HG03039 (cell line): ENCODE measurements at regions not wholly inside any gene's neighbourhood (a gene's known extent, or its start where the extent isn't known, plus 50 kb on each side); places are given as distances from the start of the nearest gene placed in this dataset.

Source experiments
- ATAC-seq: cut with Tn5 transposase; IDR thresholded peaks from one replicate; pipeline ENCODE4 v1.9.1; 2021; ENCODE audit warnings: mild to moderate bottlenecking, moderate library complexity; ENCODE audit not compliant: unreplicated experiment

DNA sequence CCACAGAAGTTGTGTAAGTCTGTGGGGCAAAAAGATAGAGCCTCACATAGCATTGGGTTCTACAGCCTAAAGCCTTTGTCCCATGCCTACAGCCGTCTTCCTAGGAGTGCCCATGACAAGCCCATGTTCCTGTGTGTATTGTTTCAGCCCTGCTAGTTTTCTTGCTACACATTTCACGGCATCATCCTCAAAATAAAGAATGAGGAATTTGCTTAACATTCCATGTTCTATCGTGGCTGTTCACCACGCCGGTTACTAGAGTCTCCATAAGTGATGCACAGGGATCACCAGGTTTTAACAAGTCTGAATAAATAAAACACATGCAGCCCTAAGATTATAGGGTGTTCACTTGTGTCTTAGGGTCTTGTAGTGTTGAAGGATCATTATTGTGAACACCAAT, 87.4 kb upstream of the NGF start:
- ATAC-seq = no peak

DNA sequence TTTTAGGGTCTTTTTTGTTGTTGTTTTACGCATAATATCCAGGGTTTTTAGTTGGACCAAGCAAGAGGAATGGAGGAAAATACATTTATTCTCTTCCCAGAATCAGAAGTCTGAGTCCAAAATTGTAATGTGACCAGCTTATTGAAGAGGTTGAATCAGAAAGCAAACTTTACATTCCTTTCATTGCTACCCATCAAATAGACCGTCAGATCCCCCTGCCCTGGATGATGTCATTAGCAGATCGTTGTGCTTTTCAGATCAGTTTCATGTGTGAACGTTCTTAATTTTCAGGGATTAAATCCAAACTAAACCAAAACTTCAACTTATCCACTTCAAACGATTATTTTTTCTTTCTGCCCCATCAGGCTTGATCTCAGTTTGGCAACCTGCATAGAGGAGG, 85.7 kb upstream of the NGF start:
- no peak for ATAC-seq

DNA sequence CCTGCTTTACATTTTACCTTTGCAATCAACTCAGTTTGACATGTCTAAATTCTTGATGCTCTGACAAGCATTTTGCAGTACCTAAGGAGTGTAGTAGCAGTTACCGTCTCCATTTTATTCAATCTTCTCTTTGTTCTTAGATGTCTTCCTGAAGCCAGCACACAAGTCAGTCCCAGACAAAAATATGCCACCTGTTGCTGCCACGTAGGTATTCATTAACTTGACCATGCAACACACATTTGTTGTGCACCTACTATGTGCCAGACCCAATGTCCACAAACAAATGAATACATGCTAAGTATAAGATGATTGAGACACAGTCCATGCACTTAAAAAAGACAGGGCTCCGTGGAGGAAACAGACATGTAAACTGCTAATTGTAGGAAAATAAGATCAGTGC, 81.5 kb upstream of the NGF start:
- ATAC-seq = no peak

DNA sequence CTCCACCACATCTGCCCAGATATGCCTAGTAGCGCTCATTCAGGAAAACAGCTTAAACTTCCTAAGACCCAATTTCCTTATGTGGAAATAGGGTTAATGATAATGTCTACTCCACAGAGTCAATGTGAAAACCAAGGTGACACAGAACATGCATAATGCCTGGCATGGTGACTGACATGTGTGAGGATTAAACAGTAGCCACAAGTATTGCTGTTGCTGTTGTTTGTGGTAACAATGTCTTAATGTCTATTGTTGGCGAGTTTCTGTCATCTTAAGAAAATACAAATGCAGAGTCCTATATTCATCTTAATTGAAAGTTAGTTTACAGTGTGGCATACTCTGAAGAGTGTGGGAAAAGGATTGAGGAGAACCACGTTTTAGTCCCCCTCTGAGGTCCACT, 75.6 kb upstream of the NGF start:
- ATAC-seq = no peak

DNA sequence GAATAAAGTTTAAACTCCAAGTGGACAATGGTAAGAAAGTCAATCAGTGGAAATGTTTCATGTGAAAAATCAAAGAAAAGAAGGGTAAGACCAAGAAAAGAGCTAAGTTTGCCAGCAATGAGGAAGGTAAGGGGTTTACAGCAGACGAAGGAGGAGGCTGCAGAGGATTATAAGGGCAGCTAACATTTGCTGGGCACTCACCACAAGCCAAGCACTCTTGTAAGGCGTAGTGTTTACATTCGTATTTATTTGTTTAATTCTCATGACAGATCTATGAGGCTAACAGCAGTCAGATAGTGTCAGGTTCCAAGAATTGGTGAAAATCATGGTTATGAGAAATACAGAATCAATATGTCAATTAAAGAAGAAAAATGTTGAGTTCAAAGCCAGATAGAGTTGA, 75.2 kb upstream of the NGF start:
- no peak for ATAC-seq

DNA sequence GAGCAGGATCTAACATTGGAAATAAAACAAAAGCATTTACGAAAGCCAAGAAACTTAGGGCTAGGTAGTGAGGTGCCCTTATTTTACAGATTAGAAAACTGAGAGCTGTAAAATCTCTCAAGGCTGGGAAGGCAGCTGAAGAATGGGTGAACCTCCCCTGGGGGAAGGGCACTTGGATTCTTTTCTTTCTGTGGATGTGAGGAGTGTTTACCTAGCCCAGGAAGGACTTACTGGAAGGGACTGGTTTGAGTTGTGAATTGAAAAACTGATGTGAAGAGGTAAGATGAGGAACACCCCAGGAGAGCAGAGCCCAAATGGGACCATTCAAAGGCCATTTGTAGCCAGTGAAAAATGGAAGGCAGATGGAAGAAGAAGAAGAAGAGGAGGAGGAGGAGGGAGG, 74.7 kb upstream of the NGF start:
- no peak for ATAC-seq

DNA sequence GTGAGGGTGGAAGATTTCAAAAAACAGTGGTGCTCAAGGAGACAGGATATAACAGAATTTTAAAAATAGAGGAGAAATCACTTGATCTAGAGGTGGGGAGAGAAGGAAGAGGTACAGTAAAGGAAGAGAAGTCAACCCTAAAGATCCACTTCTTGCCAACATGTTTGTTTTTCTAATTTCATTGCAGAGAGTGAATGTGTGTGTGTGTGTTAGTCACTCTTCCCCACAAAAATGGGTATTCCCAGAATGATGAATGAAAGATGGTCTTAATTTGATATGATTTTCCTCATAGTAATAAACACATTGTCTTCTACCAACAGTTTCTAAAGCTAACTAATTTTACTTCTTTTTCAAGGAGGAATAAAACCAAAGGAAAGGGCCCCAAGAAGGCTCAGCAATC, 74.2 kb upstream of the NGF start:
- no peak for ATAC-seq

DNA sequence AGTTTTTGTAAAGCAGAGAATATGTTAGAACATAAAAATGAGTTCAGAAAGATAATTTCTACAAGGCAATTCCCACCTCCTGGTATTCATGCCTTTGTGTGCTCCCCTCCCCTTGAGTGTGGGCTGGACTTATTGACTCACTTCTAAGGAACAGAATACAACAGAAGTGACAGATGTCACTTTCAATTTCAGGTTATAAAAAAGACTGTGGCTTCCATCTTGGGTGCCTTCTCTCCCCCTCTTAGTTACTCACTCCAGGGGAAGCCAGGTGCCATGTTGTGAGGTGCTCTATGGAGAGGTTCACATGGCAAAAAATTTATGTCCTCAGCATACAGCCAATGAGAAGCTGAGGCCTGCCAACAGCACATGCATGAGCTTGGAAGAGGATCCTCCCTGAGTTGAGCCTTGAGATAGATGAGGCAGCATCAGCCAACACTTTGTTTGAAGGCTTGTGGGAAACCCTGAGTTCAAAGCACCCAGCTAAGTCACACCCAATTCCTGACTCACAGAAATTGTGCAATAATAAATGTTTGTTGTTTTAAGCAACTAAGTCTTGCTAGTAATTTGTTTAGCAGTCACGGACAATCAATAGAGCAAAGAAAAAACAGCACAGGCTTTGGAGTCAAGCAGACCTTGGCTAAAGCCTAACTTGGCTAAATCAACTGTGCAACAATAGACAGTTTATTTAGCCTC, 73.5 kb upstream of the NGF start:
- ATAC-seq = no peak

DNA sequence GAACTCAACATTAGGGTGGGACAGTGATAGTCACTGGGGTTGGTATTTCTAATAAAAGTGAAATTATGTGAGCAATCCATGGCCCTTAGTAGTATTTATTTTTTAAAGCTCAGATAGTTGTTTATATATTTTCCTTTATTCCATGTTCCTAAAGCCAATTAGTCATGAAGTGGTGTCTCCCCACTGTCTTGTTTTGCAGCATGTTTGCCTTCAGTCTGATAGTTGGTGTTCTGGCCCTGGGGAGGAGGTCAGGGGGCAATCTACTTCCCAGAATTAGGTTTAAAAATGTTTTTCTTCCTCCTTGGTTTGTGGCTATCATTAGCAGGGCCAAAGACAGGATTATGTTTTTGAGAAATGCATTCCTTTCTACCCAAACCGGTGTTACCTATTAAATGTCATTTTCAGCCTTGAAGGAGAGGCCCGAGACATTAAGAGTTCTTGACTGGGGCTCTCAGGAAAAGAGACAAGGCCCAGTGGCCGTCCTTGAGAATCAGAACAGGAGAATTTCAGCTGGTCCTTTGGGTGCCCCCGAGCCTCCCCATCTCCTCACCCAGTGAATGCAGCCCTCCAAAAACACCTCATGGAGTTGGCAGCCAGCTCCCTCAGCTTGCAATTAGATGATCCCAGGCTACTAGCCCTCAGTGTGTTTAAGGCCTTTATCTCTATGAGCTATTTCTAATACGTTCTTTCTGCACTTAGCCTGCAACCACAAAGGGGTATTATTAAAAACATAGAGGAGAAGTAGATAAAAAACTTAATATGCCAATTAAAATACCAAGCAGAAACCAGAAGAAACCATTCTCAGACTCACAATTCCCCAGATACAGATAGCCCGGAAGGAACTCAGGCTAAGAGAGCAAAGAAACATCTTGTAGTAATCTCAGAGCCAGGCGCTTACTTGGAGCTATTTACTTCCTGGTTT, 71.3 kb upstream of the NGF start:
- no peak for ATAC-seq

DNA sequence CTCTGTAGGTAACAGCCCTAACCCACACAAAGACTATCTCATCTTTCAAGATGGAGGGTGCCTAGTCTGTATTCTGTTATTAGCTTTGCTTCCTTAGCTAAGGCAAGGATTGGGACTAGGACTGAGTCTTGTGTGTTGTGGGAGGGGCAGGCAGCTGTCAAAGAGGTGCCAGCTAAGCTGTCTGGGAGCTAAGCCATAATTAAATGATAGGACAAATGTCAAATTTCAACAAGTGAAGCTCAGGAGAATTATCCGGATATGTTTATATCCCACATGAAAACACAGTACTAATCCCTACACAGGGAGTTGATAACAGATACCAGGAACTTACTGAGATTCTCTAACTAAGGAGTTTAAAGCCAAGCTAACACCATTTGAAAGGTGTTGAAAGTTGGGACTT, 70.5 kb upstream of the NGF start:
- no peak for ATAC-seq

DNA sequence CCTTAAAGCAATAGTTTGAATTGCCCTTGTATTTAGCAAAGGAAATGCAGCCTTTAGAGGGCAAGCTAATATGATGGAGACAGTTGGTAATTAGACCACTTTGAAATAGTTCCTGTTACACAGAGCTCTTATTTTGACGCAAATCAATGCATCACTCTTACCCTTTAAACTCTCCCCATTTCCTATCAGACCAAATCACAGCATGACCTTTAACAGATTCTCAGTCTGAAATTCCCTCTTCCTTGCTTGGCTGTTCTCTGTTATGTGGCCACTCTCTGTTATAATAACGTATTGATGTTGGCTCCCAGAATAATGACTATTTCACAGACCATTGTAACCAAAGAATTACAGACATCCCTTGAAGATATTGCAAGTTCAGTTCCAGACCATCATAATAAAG, 66.9 kb upstream of the NGF start:
- no peak for ATAC-seq

DNA sequence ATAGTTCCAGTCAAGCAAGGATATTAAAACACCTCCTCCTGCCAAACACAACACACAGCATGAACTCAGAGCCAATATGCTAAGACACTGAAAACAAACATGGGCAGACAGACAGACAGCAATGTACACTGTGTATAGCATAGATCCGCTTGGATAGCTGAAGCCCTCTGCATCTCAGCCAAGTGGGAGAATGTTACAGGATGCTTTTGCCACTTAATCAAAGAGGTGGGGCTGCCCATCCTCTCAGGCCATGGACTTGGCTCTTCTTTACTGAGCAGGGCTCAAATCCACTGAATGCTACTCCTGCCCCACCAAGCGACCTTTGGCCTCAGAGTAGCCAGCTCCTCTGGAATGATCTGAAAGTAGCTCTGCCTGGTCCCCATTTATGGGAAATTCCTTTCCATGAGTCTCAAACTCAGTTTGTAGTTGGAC, 64.7 kb upstream of the NGF start:
- ATAC-seq = no peak

DNA sequence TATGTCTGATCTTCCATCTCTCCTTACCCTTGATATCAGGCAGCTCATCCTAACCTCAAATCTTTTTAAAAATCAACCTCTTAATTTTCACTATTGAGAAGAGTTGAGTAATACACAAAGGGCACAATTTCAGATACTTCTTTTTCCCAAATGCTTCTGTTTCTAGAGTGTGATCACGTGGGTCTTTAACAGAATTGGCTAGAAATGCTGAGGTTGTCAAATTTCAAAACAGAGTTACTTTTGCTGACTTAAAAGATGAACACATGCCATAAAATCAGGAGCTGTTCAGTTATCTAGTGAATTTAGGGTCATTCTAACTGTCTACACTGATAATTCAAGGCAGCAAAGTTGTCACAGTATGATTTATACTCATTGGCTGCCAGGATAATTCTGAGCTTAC, 63.6 kb upstream of the NGF start:
- ATAC-seq = no peak

DNA sequence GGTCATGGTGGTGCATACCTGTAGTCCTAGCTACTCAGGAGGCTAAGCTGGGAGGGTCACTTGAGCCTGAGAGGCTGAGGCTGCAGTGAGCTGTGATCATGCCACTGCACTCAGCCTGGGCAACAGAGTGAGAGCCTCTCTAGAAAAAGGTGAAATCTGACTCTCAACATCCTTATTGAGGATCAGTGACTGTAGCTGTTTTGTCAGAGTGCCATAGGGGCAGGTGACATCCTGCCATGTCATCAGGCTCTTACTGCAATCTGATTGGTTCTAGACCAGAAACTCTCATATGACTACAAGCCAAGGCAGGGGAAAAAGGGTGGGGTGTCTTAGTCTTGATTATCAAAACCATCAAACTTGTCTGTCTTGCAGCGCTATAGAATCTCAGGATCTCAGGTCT, 62.8 kb upstream of the NGF start:
- no peak for ATAC-seq

DNA sequence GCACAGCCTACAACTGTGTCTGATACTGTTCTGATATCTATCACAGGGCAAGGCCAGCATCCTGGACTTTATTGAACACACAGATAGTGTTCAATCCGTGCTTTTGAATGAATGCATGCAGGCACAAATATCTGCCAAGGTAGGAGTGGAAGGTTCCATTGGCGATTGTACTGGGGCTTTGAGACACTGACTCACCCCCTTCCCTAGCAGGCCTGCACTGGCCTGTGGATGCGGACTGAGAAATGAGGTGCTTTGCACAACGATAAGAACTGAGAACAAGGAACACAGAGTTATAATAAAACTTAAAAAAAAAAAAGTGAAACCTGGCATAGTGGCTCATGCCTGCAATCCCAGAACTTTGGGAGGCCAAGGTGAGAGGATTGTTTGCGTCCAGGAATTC, 62.4 kb upstream of the NGF start:
- no peak for ATAC-seq

DNA sequence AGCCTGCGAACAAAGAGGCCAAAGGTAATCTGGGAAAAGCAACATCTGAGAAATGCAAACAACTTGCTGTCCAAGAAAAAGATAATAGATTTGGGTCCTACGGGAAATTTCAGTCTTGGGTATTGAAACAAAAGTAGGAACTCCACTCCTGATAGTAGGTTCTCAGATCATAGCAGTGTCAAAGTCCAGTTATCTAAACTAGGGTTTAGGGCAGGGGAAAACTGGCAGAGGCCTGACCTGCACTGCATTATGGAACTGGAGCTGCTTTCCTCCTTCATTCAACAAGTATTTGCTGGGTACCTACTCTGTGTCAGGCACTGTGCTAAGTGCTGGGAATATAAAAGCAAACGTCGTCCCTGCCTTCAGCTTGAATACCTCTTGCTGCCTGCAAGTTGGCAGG, 60.7 kb upstream of the NGF start:
- no peak for ATAC-seq
